ENCODE measurements at regions not wholly inside any gene's neighbourhood (a gene's known extent, or its start where the extent isn't known, plus 50 kb on each side); places are given as distances from the start of the nearest gene placed in this dataset.

DNA sequence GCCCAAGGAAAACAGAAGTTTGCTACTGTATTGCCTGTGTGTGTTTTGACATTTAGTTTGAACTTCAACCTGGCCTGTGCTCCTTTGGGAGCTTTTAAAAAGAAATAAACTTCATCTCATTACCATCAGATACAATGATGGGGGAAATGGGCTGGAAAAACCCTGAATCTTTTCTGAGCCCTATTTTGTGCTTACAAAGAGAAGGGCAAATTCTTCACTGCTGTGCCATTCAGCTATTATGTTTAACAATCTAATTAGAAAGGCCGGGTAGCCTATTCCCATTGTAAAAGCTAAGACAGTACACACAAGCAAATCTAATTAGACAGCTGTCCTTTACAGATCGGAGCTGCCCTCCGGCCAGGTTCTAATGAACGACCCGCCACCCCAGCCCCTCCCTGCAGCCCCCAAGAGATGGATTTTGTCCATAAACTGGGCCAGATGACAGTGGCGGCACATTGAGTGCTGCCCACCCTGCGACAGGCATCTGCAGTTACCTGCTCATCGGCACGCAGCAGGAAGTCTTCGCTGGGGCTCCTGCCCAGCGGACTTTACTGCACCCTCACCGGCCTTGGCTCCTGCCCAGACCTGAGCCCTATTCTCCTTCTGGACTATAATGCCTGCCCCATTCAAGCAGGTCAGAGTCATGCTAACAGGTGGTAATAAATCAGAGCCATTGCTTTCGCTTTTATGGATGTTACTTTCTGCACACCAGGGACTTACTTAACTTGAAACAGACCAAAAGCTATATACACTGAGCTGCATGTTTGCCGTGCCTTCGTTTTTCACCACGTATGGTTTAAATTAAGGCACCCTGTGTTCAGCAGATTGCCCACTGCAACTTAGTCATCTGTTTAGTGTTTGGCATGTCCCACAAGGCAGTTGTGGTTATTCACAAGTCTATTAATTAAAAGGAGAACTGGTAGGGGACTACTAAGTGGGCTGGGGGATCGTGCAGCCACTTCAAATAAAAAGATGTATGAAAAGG is 549.6 kb downstream of the FGF9 start:
- in situ Hi-C loops (cut with HindIII; ENCODE audit: low sequenced_read_pairs), result no loop called here
- no peak for DNase-seq (ENCODE audit: low spot score)

DNA sequence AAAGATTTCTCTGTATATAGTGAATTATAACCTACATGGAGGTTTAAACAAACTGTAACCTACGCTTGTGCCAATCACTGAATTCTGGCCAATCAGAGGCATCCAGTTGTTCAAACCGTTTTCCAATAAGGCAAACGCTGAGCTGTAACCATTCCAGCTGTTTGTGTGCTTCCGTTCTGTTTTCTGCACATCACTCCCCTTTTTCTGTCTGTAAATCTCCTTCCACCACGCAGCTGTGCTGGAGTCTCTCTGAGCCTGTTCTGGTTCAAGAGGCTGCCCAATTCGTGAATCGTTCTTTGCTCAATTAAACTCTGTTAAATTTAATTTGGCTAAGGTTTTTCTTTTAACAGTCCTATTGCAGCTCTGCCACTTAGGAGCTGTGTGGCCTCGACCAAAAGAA is 552.5 kb downstream of the FGF9 start:
- in situ Hi-C loops (cut with HindIII; ENCODE audit: low sequenced_read_pairs), result no loop called here
- no peak for DNase-seq (ENCODE audit: low spot score)

DNA sequence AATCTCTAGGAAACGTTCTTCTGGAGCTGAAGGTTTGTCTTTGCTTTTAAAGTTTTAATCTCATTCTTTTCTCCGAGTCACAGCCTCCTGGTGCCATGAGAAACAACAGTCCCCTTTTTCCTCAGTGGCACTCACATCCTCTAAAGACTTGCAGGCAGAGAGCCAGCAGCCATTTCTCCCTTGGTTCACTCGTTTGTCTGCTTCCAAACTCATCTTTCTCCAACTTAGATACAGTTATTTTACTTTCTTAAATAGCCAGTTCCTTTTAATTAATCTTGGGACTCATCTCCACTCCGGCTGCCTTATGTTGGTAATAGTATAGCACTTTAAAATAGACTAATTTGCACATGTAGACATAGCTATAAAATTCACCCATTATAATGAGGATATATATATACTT is 555.2 kb downstream of the FGF9 start:
- in situ Hi-C loops (cut with HindIII; ENCODE audit: low sequenced_read_pairs), result no loop called here
- no peak for DNase-seq (ENCODE audit: low spot score)

DNA sequence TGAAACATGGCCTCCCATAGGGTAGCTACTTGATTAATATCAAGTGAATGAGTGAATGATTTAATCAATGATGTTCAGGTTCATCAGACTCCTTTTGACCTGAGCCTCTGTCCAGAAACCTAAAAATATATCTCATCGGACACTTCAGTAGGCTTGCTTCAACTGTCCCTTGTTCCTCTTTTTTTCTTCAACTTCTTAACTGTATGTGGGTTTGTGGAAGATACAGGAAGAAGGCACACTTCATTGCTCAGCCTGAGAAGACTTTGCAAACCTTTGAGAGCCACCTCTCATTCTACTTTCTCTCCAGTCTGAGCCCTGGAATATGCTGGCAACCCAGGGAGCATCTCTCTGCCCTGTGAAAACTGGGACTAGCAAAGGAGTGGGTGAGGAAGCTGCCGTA is 557.0 kb downstream of the FGF9 start:
- in situ Hi-C loops (cut with HindIII; ENCODE audit: low sequenced_read_pairs), result no loop called here
- no peak for DNase-seq (ENCODE audit: low spot score)

DNA sequence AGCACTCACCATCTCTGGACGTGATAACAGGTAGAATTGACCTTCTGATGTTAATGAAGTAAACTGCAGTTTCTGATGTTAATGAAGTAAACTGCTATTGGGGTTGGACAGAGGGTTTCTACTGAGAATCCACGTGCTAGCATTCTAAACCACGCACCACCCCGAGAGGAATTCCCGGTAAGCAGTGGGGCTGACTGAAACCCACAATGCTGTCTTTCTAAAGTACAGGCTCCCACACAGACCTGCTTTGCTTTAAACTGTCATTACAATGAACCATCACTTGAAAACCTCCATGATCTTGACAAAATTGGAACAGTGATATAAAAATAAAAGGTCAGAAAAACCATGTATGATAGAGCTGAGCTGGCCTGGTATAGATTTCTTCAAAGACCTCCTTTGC is 559.0 kb downstream of the FGF9 start:
- DNase-seq (ENCODE audit: low spot score), result no peak
- in situ Hi-C loops (cut with HindIII; ENCODE audit: low sequenced_read_pairs), result no loop called here

DNA sequence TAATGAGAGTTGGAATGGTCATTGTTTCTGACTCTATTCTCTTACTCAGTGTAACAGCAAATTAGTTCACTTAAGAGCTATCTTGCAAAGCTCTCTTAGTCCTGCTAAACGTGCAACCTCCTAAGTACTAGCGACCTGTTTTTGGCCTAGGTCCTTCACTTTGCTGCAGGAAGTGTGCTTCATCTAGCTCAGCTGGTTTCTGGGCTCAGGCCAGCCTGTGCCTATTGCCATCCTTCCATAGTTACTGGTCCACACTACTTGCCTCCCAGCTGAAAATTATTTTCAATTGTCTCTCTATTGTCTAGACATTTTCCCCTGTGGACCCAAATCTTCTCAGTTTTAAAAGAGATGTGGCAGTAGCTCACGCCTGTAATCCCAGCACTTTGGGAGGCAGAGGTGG is 561.3 kb downstream of the FGF9 start:
- in situ Hi-C loops (cut with HindIII; ENCODE audit: low sequenced_read_pairs), result no loop called here

DNA sequence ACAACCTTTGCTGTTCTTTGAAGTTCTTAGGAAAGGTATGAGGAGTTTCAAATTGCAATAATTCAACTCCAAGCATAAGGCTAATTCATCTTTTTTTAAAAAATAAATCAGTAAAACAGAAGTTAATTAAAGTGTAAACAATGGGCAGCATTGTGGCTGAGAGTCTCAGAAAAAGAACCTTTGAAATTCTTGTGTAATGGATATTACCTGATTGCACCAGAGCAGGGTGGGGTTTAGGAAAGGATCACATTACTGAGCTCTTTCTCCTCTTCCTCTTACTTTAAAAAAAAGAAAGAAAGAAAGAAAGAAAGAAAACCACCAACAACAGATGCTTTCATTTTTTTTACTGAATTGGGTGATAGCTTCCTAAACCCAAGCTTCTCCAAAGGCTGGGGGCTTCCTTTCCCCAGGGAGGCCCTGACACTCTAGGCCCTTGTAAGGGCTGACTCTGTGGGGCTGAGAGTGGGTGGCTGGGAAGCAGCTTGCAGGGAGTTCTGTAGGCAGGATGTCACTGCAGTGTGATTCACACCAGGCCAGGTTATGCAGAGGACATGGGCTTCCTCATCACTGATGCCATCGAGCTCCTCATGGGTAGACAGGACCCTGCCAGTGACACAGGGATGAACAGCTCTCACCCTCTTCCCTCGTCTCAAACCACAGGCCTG is 564.5 kb downstream of the FGF9 start:
- in situ Hi-C loops (cut with HindIII; ENCODE audit: low sequenced_read_pairs), result no loop called here
- no peak for DNase-seq (ENCODE audit: low spot score)

More for the DNA sequence above, 561.3 kb downstream of the FGF9 start:
- DNase-seq (ENCODE audit: low spot score), result peak; percentile 35

DNA sequence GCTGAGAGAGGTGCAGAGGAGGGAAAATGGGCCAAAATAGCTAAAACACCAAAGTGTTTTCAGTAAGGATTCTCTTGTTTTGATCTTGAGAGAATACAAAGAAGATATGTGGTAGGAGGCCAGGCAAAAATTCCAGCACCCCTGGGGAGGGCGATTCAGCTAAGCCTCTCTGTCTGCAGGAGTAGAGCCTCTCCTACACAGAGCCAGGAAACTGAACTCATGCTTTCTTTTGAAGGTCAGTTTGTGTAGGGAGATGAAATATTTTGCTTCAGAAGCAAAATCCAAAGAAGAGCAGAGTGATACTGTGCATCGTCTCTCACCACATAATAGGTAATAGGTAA is 565.0 kb downstream of the FGF9 start:
- no peak for DNase-seq (ENCODE audit: low spot score)
- in situ Hi-C loops (cut with HindIII; ENCODE audit: low sequenced_read_pairs), result no loop called here

DNA sequence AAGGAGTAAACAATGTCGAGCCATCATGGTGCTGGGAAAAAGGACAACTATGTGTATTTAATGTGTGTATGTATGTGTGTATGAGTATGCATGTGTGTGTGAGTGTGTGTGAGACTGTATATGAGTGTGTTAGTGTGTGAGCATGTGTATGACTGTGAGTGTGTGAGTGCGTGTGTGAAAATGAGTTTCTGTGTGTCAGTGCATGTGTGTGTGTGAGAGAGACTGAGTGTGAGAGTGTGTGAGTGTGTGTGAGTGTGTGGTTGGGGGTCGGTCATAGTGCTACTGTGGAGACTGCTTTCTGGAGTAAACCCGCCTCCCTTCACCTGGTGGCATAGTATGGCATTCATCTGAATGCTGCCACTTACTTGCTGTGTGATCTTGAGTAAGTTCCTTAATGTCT is 567.4 kb downstream of the FGF9 start:
- DNase-seq (ENCODE audit: low spot score), result no peak
- in situ Hi-C loops (cut with HindIII; ENCODE audit: low sequenced_read_pairs), result no loop called here

DNA sequence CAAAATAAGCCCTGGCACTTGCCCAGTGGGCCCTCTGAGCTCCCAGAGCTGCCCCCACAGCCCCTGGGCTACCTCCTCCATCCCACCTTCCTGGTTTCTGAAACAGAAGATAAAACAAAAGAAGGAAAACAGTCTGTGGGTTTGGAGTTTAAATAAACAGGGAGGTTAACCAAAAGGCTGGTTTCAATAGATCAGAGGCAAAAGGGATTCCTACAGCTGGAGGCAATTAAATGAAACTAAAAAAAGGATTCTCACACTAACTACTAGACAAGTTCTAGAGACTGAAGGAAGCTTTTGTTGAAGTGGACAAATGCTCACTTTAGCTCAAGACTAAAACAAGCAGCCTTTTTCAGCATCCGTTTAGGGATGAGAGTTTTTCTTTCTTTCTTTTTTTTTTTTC is 569.8 kb downstream of the FGF9 start:
- in situ Hi-C loops (cut with HindIII; ENCODE audit: low sequenced_read_pairs), result no loop called here

DNA sequence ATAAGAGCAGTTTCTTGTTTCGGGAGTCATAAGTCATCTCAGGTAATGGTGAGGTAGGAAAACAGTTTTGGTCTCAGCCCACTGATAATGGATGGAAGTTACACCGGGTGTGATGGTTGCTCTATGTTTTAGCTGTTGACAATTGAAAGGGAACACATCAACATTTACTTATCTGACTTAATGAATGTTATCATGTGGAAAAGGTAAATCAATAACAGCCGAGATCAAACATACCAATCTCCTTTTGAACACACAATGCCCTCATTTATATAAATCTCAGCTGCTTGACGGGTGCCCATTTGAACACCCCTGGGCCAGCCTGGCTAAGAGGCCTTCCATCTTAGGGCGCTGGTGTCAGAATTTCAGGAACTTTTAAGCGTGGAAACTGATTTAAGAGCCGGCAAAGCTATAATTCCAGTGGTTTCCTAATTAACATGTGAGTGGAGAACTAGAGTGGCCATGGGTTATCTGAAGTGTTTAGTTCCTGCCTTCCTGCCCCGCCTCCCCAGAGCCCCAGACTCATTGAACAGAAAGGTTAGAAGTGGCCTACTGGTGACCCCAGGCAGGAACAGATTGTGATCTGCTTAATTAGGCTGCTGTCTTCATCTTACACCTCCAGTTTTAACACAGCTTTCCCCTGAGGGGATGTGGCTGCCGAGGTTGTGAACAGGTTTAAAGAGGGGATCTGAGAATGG is 572.7 kb downstream of the FGF9 start:
- no peak for DNase-seq (ENCODE audit: low spot score)
- in situ Hi-C loops (cut with HindIII; ENCODE audit: low sequenced_read_pairs), result no loop called here

More for the DNA sequence above, 569.8 kb downstream of the FGF9 start:
- DNase-seq (ENCODE audit: low spot score), result no peak

DNA sequence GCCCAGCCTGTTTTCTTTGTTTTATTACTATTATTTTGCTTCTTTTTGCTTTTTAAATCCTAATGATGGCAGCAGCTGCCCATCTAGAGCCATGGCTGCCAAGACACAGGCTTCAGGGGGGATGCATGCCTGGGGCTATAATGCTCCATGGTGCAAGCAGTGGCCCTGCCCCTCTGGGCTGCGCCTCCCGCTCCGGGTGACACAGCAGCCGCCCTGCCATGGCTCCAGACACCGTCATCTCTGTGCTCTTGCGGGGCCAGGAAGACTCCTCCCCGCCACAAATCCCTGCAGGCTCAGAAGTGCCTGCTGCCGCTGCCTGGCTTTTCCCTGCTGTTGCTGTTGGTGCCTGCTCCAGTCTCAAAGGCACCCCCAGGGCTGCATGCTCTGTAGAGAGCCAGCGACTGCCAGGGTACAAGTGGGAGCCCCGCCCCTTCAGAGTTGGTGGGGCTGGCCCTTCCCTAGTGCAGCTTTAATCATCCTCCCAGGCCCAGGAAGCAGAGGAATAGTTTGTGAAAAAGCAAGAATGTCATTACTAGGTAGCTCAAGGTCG is 581.5 kb downstream of the FGF9 start:
- in situ Hi-C loops (cut with HindIII; ENCODE audit: low sequenced_read_pairs), result no loop called here
- no peak for DNase-seq (ENCODE audit: low spot score)

DNA sequence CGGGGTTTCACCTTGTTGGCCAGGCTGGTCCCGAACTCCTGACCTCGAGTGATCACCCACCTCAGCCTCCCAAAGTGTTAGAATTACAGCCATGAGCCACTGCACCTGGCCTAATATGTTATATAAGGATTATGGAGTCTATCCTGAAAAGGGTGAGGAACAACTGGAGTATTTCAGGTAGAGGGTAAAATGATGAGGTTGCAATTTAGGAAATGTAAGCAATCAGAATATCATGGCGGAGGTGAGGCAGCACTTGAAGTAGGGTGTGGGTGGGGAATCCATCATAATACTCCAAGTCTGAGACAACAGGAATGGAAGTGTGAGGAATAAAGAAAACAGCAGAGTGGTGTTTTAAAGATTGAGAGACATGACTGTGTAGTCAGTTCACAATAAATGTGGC is 582.2 kb downstream of the FGF9 start:
- DNase-seq (ENCODE audit: low spot score), result no peak
- in situ Hi-C loops (cut with HindIII; ENCODE audit: low sequenced_read_pairs), result no loop called here

DNA sequence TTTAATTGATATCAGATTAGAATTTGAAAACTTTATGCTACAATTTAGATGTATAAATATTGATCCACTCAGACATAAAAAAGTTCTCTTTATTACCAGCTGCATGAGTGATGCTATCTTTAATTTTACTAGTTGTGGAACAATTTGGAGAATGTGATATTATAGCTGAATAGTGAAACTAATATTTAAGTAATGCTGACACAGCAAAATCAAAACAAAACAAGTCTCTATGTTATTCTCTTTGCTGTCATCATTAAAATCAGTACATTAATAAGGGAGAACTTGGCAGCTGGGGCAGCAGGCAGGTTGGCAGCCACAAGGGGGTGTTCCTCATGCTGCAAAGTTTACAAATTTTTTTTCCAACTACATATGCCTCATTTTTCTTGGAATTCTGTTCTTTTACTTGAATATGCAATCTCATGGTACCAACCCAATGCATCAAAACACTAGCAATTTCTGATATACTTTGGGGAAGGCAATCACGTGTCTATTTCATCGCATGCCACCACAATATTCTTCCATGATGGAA is 585.3 kb downstream of the FGF9 start:
- in situ Hi-C loops (cut with HindIII; ENCODE audit: low sequenced_read_pairs), result no loop called here
- no peak for DNase-seq (ENCODE audit: low spot score)

DNA sequence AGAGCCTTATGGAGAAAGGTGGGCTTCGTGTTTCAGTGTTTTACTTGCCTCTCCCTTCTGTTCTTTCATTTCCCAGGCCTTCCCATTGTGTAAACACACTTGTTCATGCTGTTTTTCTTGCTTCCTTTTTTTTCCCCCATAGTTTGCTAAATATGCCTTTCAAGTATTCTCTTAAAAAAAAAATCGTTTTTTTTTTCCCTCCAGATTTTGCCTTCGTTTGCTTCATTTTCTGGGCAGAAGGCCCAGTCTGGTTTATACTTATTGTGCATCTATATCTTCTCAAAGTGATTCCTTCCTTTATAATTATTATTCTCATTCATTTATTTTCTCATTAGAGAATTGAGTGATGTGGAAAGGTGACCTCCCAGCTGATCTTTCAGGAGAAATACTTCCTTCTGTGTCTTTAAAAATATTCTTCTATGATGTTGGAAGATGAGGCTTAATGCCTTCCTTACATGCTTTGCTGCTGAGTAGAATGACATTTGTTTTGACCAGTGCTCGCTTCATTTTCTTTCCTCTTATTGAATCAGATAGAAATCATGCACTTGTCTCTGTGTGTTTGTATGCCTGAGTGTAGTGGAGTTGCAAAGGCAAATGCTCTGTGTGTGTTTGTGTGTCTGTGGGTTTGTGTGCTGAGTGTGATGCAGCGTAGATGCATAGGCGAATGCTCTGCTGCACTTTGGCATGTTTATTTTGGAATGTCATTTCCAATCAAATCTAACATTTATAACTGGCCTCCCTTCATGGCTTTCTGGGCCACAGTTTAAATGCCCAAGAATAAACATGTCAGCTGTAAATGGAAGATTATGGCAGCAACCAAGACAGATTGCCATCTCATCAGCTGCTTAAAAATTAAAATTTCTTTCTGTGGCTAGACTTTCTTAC is 591.4 kb downstream of the FGF9 start:
- in situ Hi-C loops (cut with HindIII; ENCODE audit: low sequenced_read_pairs), result no loop called here

DNA sequence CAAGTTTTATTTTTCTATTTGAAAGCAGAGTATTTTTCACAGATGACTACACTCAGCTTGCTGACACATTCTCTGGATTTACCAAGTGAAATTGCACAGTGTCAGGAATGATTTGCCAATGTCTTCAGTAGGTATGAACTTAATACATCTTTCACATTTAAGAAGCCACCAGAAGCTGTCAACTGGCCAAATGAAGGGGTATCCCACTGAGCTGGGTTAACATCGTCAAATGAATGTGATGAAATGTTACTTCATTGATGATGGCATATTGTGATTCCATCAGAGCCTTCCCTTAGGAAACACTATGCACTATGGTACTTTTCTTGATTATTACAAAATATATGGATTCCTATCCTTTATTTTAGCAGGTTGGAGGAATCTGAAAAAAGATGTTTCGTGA is 592.3 kb downstream of the FGF9 start:
- in situ Hi-C loops (cut with HindIII; ENCODE audit: low sequenced_read_pairs), result no loop called here
- peak; percentile 8 for DNase-seq (ENCODE audit: low spot score)

More for the DNA sequence above, 591.4 kb downstream of the FGF9 start:
- peak; percentile 42 for DNase-seq (ENCODE audit: low spot score)

DNA sequence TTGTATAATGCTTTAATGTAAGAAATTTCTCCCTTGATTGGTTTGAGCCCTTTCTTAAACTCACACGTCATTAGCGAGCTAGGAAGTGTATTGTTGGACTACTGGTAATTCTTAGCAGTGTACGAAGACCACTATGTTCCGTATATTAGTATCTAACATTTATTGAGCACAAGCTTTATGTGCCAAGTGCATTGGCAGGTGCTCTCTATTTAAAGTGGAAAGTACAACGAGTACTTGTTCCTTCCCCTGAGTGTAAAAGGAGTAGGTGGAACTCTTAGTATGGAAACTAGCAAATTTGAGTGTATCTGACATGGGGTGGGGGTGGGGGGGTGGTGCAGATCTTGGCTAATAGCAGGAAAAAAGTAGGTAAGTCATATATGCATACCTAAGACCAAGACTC is 594.7 kb downstream of the FGF9 start:
- no peak for DNase-seq (ENCODE audit: low spot score)
- in situ Hi-C loops (cut with HindIII; ENCODE audit: low sequenced_read_pairs), result no loop called here

DNA sequence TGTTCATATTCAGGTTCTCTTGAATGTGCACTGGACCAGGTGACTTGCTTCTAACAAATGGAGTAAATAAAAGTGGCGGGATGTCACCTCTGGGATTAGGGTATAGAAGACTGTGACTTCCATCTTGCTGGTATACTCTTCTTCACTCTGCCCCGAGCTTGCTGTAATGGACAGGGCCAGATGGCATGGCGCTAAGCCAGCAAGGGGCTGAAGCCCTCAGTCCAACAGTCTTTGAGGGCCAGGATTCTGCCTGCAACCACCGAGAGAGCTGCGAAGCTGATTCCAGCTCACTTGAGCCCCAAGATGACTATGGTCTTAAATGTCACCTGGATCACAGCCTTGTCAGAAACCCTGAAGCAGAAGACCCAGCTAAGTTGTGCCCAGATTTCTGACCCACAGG is 600.0 kb downstream of the FGF9 start:
- in situ Hi-C loops (cut with HindIII; ENCODE audit: low sequenced_read_pairs), result no loop called here
- DNase-seq (ENCODE audit: low spot score), result no peak

DNA sequence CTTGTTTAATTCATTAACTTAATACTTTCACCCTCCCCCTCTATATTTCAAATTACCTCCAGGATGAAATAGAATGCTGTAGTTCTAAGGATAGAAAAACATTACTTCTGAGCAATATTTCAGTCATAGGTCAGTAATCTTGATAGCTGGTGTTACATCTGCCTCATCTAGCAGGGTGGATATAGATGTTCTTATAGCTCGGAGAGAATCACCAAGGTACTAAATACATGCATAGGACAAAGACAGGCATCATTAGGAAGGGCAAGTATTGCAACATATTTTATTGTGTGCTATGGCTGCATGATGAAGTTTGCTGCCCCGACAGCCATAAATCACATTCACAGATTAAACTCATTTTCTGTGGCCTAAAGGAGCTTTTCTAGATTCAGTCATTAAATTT is 601.0 kb downstream of the FGF9 start:
- DNase-seq (ENCODE audit: low spot score), result no peak
- in situ Hi-C loops (cut with HindIII; ENCODE audit: low sequenced_read_pairs), result no loop called here

Data from G401 (cell line).